Panc1 (cell line): ENCODE measurements at regions not wholly inside any gene's neighbourhood (a gene's known extent, or its start where the extent isn't known, plus 50 kb on each side); places are given as distances from the start of the nearest gene placed in this dataset.

Experiments used
- ATAC-seq: fragments of 200-7000 bp; cut with Tn5 transposase; 2 replicates; pipeline ENCODE4 v1.9.1; 2020; ENCODE audit warnings: mild to moderate bottlenecking, moderate library complexity
- BruUV-seq: library from RNA; stranded (reverse); fragments of 400-500 nt; replicated peaks from 2 replicates; lab custom pipeline; 2021; lab: Mats Ljungman, UMichigan
- CTCF ChIA-PET: fragments of 300-600 bp; sonication (Branson Sonifier 250); formaldehyde crosslinking; loops from one replicate; lab custom pipeline; 2022; ENCODE audit warnings: antibody characterized with exemption; lab: Charles Lee
- POLR2A ChIA-PET: fragments of 300-600 bp; sonication (Branson Sonifier 250); formaldehyde crosslinking; loops from one replicate; lab custom pipeline; 2022; ENCODE audit warnings: antibody characterized with exemption; lab: Charles Lee
- DNase-seq: peaks from one replicate; pipeline ENCODE4 v3.0.0-alpha.2; 2010; ENCODE audit warnings: low read depth, low spot score
- H3K27ac ChIP-seq: 2 replicates; pipeline ENCODE4 v1.5.1; 2011; ENCODE audit warnings: mild to moderate bottlenecking, low read length, inconsistent platforms
- H3K27me3 ChIP-seq: fragments of 200-500 bp; sonication (Bioruptor generic); 2 replicates; pipeline ENCODE4 v1.6.0; 2014; ENCODE audit warnings: low read length, inconsistent platforms; ENCODE audit not compliant: control insufficient read depth, insufficient read depth
- H3K36me3 ChIP-seq: fragments of 200-500 bp; sonication (Bioruptor generic); 2 replicates; pipeline ENCODE4 v1.5.1; 2014; ENCODE audit warnings: inconsistent platforms, mild to moderate bottlenecking, low read length, moderate library complexity; ENCODE audit not compliant: control insufficient read depth, insufficient read depth
- H3K4me1 ChIP-seq: 2 replicates; pipeline ENCODE4 v1.5.1; 2011; ENCODE audit warnings: inconsistent platforms, mild to moderate bottlenecking, low read length, moderate library complexity; ENCODE audit not compliant: control insufficient read depth, insufficient read depth
- H3K4me3 ChIP-seq, 2 experiments: 2 replicates each; pipeline ENCODE4 v1.5.1; 2011 to 2012; ENCODE audit warnings: low read depth in 2 of 2, low read length in 2 of 2, mild to moderate bottlenecking in 2 of 2, inconsistent platforms in 1 of 2, moderate library complexity in 1 of 2
- H3K9me3 ChIP-seq: fragments of 200-500 bp; sonication (Bioruptor generic); 2 replicates; pipeline ENCODE4 v1.5.1; 2014; ENCODE audit warnings: low read depth, mild to moderate bottlenecking, inconsistent platforms, low read length, moderate library complexity; ENCODE audit not compliant: control insufficient read depth, insufficient read depth
- POLR2AphosphoS5 ChIP-seq: IDR thresholded peaks from 2 replicates; pipeline ENCODE4 v1.6.1; 2012; ENCODE audit warnings: mild to moderate bottlenecking, low read depth, low read length, moderate library complexity
- SIN3A ChIP-seq: IDR thresholded peaks from 2 replicates; pipeline ENCODE4 v1.6.1; 2012; ENCODE audit warnings: low read depth, mild to moderate bottlenecking, low read length, moderate library complexity, borderline replicate concordance; ENCODE audit not compliant: insufficient read depth
- TCF7L2 ChIP-seq: IDR thresholded peaks from 2 replicates; pipeline ENCODE4 v1.6.1; 2011; ENCODE audit warnings: mild to moderate bottlenecking, low read depth, low read length, inconsistent platforms
- in situ Hi-C: cut with HindIII; loops from 2 replicates; pipeline ENCODE4 v1.10.0; 2016; ENCODE audit warnings: low sequenced_read_pairs, low pct_unique_long_range_greater_than_20kb
- intact Hi-C: fragments of 100-400 bp; cut with micrococcal nuclease; formaldehyde crosslinking; loops from one replicate; pipeline ENCODE4 v1.10.0; 2022; ENCODE audit not compliant: unreplicated experiment
- TF ChIP-seq, protein P1 (sequence below): fragments of 450-650 bp; IDR thresholded peaks from 2 replicates; pipeline ENCODE4 v1.5.1; 2017; ENCODE audit warnings: mild to moderate bottlenecking
- TF ChIP-seq, protein P2 (sequence below), 2 experiments: IDR thresholded peaks; 2 replicates each; pipeline ENCODE4 v1.6.1; 2011 to 2012; ENCODE audit warnings: low read depth in 2 of 2, control low read depth in 1 of 2, low read length in 1 of 2, mild to moderate bottlenecking in 1 of 2, moderate library complexity in 1 of 2; ENCODE audit not compliant: insufficient read depth in 1 of 2

DNA sequence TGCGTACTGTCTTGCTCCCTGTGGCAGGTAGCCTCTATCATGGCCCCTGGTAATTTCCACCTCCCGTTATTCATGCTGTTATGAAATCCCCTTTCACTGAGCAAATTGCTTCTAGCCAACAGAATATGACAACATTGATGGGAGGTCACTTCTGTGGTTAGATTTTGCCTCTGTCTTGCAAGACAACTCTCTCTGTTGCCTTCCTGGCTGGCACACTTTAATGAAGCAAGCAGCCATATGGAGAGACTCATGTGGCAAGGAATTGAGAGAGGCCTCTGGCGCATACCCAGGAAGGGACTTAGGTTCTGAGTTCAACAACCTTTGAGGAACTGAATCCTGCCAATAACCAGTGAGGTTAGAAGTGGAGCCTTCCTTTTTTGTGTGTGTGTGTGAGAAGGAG is 51.8 kb upstream of the GPRC5B start:
- no peaks in the 10 kb centered on the region for H3K4me1 ChIP-seq
- intact Hi-C loops (no loop called here), in situ Hi-C loops (no loop called here)
- DNase-seq = no peak
- TF ChIP-seq TCF7L2 (no peak), POLR2AphosphoS5 (no peak), SIN3A (no peak)
- TF ChIP-seq, protein P1, sequence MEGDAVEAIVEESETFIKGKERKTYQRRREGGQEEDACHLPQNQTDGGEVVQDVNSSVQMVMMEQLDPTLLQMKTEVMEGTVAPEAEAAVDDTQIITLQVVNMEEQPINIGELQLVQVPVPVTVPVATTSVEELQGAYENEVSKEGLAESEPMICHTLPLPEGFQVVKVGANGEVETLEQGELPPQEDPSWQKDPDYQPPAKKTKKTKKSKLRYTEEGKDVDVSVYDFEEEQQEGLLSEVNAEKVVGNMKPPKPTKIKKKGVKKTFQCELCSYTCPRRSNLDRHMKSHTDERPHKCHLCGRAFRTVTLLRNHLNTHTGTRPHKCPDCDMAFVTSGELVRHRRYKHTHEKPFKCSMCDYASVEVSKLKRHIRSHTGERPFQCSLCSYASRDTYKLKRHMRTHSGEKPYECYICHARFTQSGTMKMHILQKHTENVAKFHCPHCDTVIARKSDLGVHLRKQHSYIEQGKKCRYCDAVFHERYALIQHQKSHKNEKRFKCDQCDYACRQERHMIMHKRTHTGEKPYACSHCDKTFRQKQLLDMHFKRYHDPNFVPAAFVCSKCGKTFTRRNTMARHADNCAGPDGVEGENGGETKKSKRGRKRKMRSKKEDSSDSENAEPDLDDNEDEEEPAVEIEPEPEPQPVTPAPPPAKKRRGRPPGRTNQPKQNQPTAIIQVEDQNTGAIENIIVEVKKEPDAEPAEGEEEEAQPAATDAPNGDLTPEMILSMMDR = no peak
- TF ChIP-seq, protein P2, sequence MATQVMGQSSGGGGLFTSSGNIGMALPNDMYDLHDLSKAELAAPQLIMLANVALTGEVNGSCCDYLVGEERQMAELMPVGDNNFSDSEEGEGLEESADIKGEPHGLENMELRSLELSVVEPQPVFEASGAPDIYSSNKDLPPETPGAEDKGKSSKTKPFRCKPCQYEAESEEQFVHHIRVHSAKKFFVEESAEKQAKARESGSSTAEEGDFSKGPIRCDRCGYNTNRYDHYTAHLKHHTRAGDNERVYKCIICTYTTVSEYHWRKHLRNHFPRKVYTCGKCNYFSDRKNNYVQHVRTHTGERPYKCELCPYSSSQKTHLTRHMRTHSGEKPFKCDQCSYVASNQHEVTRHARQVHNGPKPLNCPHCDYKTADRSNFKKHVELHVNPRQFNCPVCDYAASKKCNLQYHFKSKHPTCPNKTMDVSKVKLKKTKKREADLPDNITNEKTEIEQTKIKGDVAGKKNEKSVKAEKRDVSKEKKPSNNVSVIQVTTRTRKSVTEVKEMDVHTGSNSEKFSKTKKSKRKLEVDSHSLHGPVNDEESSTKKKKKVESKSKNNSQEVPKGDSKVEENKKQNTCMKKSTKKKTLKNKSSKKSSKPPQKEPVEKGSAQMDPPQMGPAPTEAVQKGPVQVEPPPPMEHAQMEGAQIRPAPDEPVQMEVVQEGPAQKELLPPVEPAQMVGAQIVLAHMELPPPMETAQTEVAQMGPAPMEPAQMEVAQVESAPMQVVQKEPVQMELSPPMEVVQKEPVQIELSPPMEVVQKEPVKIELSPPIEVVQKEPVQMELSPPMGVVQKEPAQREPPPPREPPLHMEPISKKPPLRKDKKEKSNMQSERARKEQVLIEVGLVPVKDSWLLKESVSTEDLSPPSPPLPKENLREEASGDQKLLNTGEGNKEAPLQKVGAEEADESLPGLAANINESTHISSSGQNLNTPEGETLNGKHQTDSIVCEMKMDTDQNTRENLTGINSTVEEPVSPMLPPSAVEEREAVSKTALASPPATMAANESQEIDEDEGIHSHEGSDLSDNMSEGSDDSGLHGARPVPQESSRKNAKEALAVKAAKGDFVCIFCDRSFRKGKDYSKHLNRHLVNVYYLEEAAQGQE (IDR thresholded peaks at IDR 0.05; ENCODE audit: insufficient read depth in 1 of 2, low read depth in 2 of 2, low read length in 1 of 2) = no peak
- no peak overlapping the region for H3K4me3 ChIP-seq
- ChIA-PET CTCF (no interaction called here), POLR2A (no interaction called here)
- no peaks in the 10 kb centered on the region for H3K36me3 ChIP-seq
- H3K9me3 ChIP-seq = no peaks in the 10 kb centered on the region
- ATAC-seq = no peak
- no peak overlapping the region for H3K27ac ChIP-seq
- BruUV-seq = no TSS peak
- peaks cover 13% of the 10 kb centered on the region for H3K27me3 ChIP-seq

DNA sequence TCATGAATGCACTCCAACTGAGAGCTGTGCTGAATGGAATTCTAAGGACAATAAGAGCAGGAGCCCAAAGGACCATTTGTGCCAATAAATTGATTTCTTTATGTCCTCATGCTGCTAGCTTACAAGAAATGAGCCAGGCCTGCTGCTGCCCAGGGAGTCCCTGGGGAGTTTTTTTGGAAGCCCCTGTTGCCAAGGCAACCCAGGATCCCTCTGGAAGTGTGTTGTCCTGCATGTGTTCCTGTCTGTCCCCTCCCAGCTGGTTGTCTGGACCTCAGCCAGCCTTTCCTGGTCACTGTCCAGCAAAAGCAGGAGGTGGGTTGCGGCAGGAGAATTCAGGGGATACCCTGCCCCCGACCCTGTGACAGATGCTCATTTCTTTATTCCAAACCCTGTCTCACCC is 51.0 kb upstream of the GPRC5B start:
- ChIA-PET CTCF (no interaction called here), POLR2A (no interaction called here)
- Histone ChIP-seq H3K4me1 (no peaks in the 10 kb centered on the region), H3K36me3 (no peaks in the 10 kb centered on the region), H3K27ac (no peak overlapping the region), H3K27me3 (peaks cover 13% of the 10 kb centered on the region), H3K4me3 (no peak overlapping the region), H3K9me3 (no peaks in the 10 kb centered on the region)
- TF ChIP-seq, protein P2 (IDR thresholded peaks at IDR 0.05; ENCODE audit: insufficient read depth in 1 of 2, low read depth in 2 of 2, low read length in 1 of 2) = no peak
- TF ChIP-seq, protein P1 = no peak
- TF ChIP-seq SIN3A = no peak
- BruUV-seq = no TSS peak
- ATAC-seq (no peak), DNase-seq (no peak)
- intact Hi-C loops = no loop called here
- in situ Hi-C loops = no loop called here
